ENCODE measurements at regions not wholly inside any gene's neighbourhood (a gene's known extent, or its start where the extent isn't known, plus 50 kb on each side); places are given as distances from the start of the nearest gene placed in this dataset.

DNA sequence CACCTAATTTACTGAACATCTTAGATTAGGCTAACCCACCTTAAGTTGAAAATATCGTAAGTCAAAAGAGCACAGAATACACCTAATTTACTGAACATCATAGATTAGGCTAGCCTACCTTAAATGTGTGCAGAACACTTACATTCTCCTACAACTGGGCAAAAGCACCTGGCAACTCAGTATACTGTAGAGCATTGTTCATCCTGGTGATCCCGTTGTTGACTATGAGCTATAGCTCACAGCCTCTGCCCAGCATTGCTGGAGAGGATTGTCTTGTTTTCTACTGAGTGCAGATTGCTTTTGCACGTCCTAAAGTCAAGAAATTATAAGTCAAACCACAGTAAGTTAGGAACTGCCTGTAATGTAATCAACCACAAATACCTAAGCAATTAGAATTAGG lies 531.8 kb upstream of the CDH6 start:
- H2AFZ ChIP-seq (ENCODE audit: low read depth), result no peak overlapping the region
- H3K27ac ChIP-seq (ENCODE audit: low read depth in 2 of 2, low read length in 1 of 2), result no peak overlapping the region
- no peak overlapping the region for H3K9ac ChIP-seq
- H4K20me1 ChIP-seq (ENCODE audit: insufficient read depth), result no peaks in the 10 kb centered on the region
- H3K4me1 ChIP-seq (ENCODE audit: control insufficient read depth in 1 of 2, insufficient read depth in 2 of 2, low read depth in 1 of 2, low read length in 1 of 2), result no peaks in the 10 kb centered on the region
- TF ChIP-seq MXI1 (IDR thresholded peaks at IDR 0.05; ENCODE audit: low read depth, low read length) (no peak), RXRA (IDR thresholded peaks at IDR 0.05; ENCODE audit: borderline replicate concordance, low read depth) (no peak), EP300 (IDR thresholded peaks at IDR 0.05; ENCODE audit: borderline replicate concordance in 1 of 2, low read depth in 1 of 2, low read length in 1 of 2) (no peak), GABPA (IDR thresholded peaks at IDR 0.05; ENCODE audit: low read depth) (no peak), FOXJ3 (CRISPR knock-in tag; IDR thresholded peaks at IDR 0.05) (no peak), GATA2 (CRISPR knock-in tag; IDR thresholded peaks at IDR 0.05) (no peak), SMC3 (IDR thresholded peaks at IDR 0.05; ENCODE audit: low read depth, low read length) (no peak), RAD21 (IDR thresholded peaks at IDR 0.05; ENCODE audit: low read length) (no peak), ZBTB33 (IDR thresholded peaks at IDR 0.05; ENCODE audit: borderline replicate concordance, low read depth) (no peak), CHD2 (IDR thresholded peaks at IDR 0.05; ENCODE audit: low read length, partially characterized antibody) (no peak), NFIC (IDR thresholded peaks at IDR 0.05; ENCODE audit: borderline replicate concordance) (no peak), NRF1 (IDR thresholded peaks at IDR 0.05; ENCODE audit: low read depth, low read length) (no peak), EZH2phosphoT487 (IDR thresholded peaks at IDR 0.05; ENCODE audit: borderline replicate concordance, low read depth) (no peak), REST (IDR thresholded peaks at IDR 0.05; ENCODE audit: low read depth, low read length) (no peak)
- TF ChIP-seq, protein P1, sequence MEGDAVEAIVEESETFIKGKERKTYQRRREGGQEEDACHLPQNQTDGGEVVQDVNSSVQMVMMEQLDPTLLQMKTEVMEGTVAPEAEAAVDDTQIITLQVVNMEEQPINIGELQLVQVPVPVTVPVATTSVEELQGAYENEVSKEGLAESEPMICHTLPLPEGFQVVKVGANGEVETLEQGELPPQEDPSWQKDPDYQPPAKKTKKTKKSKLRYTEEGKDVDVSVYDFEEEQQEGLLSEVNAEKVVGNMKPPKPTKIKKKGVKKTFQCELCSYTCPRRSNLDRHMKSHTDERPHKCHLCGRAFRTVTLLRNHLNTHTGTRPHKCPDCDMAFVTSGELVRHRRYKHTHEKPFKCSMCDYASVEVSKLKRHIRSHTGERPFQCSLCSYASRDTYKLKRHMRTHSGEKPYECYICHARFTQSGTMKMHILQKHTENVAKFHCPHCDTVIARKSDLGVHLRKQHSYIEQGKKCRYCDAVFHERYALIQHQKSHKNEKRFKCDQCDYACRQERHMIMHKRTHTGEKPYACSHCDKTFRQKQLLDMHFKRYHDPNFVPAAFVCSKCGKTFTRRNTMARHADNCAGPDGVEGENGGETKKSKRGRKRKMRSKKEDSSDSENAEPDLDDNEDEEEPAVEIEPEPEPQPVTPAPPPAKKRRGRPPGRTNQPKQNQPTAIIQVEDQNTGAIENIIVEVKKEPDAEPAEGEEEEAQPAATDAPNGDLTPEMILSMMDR (IDR thresholded peaks at IDR 0.05), result no peak
- TF ChIP-seq, protein P2, sequence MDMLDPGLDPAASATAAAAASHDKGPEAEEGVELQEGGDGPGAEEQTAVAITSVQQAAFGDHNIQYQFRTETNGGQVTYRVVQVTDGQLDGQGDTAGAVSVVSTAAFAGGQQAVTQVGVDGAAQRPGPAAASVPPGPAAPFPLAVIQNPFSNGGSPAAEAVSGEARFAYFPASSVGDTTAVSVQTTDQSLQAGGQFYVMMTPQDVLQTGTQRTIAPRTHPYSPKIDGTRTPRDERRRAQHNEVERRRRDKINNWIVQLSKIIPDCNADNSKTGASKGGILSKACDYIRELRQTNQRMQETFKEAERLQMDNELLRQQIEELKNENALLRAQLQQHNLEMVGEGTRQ (IDR thresholded peaks at IDR 0.05; ENCODE audit: borderline replicate concordance, low read depth, low read length), result no peak
- TF ChIP-seq, protein P3, sequence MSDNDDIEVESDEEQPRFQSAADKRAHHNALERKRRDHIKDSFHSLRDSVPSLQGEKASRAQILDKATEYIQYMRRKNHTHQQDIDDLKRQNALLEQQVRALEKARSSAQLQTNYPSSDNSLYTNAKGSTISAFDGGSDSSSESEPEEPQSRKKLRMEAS (IDR thresholded peaks at IDR 0.05; ENCODE audit: low read depth), result no peak
- H3K36me3 ChIP-seq (replicated peaks in 1 of 2; ENCODE audit: control insufficient read depth in 1 of 2, insufficient read depth in 2 of 2, low read length in 1 of 2), result no peaks in the 10 kb centered on the region
- ChIA-PET CTCF (no interaction called here), POLR2A (no interaction called here)
- no peaks in the 10 kb centered on the region for H3K9me2 ChIP-seq
- no peak overlapping the region for H3K4me2 ChIP-seq
- H3K79me2 ChIP-seq (ENCODE audit: insufficient read depth), result no peaks in the 10 kb centered on the region
- 6% methylated on average over 3 of the region's 3 CpGs for WGBS (ENCODE audit: low lambda C conversion rate)
- DNase-seq, result no peak
- no peak overlapping the region for H3K4me3 ChIP-seq (ENCODE audit: low read depth in 2 of 2, low read length in 1 of 2)
- no peaks in the 10 kb centered on the region for H3K27me3 ChIP-seq (ENCODE audit: insufficient read depth)
- H3F3A ChIP-seq (replicated peaks; ENCODE audit: insufficient read depth), result no peaks in the 10 kb centered on the region
- H3K9me3 ChIP-seq, result no peaks in the 10 kb centered on the region

All from SK-N-SH (cell line).